Activated CD4-positive, alpha-beta memory T cell treated with anti-CD3 and anti-CD28 coated beads for 36 hours (primary cell): ENCODE measurements at regions not wholly inside any gene's neighbourhood (a gene's known extent, or its start where the extent isn't known, plus 50 kb on each side); places are given as distances from the start of the nearest gene placed in this dataset.

ENCODE experiments used
- CTCF ChIA-PET: fragments of 350-600 bp; sonication (Branson Sonifier 250); formaldehyde crosslinking; loops from one replicate; lab custom pipeline; 2021; ENCODE audit warnings: antibody characterized with exemption, inconsistent platforms; lab: Charles Lee
- POLR2A ChIA-PET: fragments of 350-600 bp; sonication (Branson Sonifier 250); formaldehyde crosslinking; loops from one replicate; lab custom pipeline; 2021; ENCODE audit warnings: antibody characterized with exemption; lab: Charles Lee
- DNase-seq: peaks from one replicate; pipeline ENCODE4 v3.0.0-alpha.2; 2020
- H3K27ac Mint-ChIP-seq: one replicate; pipeline ENCODE4 v1.8.0; 2021; ENCODE audit warnings: mixed read lengths
- H3K27me3 Mint-ChIP-seq: one replicate; pipeline ENCODE4 v1.8.0; 2021; ENCODE audit warnings: mixed read lengths
- H3K36me3 Mint-ChIP-seq: one replicate; pipeline ENCODE4 v1.8.0; 2021; ENCODE audit warnings: mixed read lengths
- H3K4me1 Mint-ChIP-seq: one replicate; pipeline ENCODE4 v1.8.0; 2021; ENCODE audit warnings: low read depth, mixed read lengths
- H3K4me3 Mint-ChIP-seq: one replicate; pipeline ENCODE4 v1.8.0; 2021; ENCODE audit warnings: mild to moderate bottlenecking, mixed read lengths
- H3K9me3 Mint-ChIP-seq: one replicate; pipeline ENCODE4 v1.8.0; 2021; ENCODE audit warnings: mixed read lengths
- intact Hi-C: fragments of 100-400 bp; cut with micrococcal nuclease; formaldehyde crosslinking; loops from one replicate; pipeline ENCODE4 v1.15.1; 2023

DNA sequence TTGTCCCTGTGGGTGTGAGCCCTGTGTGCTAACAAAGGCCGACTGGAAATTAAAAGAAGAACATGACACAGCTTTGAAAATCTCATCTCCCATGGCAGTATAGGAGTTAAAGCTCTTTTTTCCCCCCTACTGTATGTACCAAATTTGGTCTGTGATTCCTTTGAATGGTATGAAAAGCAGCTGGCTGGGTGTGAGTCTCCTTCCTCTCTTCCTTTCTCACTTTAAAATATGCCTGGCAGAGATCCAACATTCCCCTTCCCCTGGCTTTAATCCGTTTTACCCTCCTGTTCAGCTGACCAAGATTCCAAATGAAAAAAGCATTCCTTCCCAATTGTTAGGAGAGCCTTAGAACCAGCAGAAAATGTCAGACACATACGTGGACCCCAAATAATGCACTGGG is 225.0 kb upstream of the CELF2 start:
- ChIA-PET POLR2A (no interaction called here), CTCF (no interaction called here)
- Mint-ChIP-seq H3K36me3 (no peaks in the 10 kb centered on the region), H3K27me3 (peaks cover 13% of the 10 kb centered on the region), H3K9me3 (no peaks in the 10 kb centered on the region), H3K4me3 (no peak overlapping the region), H3K4me1 (no peaks in the 10 kb centered on the region), H3K27ac (no peak overlapping the region)
- intact Hi-C loops, result no loop called here
- no peak for DNase-seq

DNA sequence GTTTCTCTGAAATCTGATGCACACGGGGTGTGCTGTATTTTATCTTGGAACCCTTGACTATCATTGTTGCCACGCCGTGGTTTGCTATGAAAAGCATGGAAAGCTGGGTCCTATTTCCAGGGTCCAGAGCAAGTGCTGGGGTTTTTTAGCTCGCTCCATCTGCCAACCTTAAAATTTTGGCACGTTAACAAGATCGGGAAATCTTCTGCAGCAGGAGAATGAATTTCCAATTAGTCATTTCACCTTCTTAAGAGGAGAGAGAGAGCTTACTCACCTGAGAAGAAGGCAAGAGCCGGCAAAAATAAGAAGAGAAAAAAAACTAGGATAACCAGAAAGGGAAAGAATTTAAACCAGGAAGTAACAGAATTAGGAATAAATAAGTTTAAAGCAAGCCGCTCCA is 223.6 kb upstream of the CELF2 start:
- intact Hi-C loops, result no loop called here
- Mint-ChIP-seq H3K27me3 (peaks cover 16% of the 10 kb centered on the region), H3K36me3 (no peaks in the 10 kb centered on the region), H3K9me3 (no peaks in the 10 kb centered on the region), H3K4me1 (no peaks in the 10 kb centered on the region), H3K4me3 (no peak overlapping the region), H3K27ac (no peak overlapping the region)
- ChIA-PET CTCF (no interaction called here), POLR2A (no interaction called here)
- no peak for DNase-seq

DNA sequence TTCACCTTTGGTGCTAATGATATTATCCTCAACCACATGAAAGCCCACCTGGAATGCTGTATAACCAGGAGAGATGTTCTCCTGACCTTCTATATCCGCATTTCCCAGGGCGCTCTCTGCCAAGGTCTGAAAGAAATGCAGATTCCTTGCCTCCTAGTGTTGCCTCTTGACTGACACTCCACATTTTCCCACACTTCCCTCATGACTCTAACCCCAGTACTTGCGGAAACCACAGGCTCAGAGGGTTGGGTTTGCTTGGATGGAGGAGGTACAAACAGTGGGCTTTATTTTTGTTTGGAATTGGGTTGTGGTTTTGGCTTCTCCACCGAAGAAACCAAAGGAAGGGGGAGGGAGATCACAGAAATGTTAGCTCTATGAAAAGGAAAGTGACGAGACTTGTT is 222.9 kb upstream of the CELF2 start:
- ChIA-PET CTCF (no interaction called here), POLR2A (no interaction called here)
- H3K36me3 Mint-ChIP-seq, result no peaks in the 10 kb centered on the region
- H3K27ac Mint-ChIP-seq, result no peak overlapping the region
- H3K9me3 Mint-ChIP-seq, result no peaks in the 10 kb centered on the region
- no peak for DNase-seq
- intact Hi-C loops, result no loop called here
- H3K4me3 Mint-ChIP-seq, result no peak overlapping the region
- H3K27me3 Mint-ChIP-seq, result peaks cover 16% of the 10 kb centered on the region
- no peaks in the 10 kb centered on the region for H3K4me1 Mint-ChIP-seq

DNA sequence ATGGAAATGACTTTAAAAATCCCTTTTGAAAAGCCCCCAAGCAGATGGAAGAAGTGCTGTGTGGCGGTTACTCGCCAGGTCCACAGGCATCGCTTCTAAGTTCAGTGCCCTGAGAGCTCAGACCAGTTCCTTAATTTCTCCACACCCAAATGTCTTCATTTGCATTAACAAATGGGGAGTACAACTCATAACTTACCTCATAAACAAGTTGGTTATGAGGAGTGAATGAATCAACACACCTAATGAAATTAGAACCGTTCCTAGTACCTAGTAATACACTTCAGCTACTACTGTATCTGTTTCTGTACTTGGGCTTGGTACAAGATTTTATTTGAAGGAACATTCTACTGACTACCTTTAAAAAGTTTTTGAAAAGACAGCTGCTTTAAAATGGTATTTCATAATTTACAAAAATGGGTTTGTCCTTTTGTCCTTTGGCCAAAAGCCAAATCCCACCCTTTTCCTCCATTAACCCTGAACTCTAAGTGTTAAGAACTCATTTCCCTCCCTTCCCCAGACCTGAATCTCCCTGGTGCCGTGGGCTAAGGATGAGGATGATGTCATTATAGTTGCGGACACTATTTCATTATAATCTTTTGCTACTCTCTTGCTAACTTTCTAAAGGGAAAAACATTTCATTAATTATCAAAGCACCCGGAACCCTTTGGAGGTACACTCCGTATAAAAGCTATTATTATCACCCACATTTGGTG is 221.5 kb upstream of the CELF2 start:
- ChIA-PET POLR2A (no interaction called here), CTCF (no interaction called here)
- intact Hi-C loops, result no loop called here
- no peak for DNase-seq
- H3K27me3 Mint-ChIP-seq, result peaks cover 16% of the 10 kb centered on the region
- H3K4me1 Mint-ChIP-seq, result no peaks in the 10 kb centered on the region
- no peaks in the 10 kb centered on the region for H3K36me3 Mint-ChIP-seq
- H3K9me3 Mint-ChIP-seq, result no peaks in the 10 kb centered on the region
- H3K27ac Mint-ChIP-seq, result no peak overlapping the region
- H3K4me3 Mint-ChIP-seq, result no peak overlapping the region

DNA sequence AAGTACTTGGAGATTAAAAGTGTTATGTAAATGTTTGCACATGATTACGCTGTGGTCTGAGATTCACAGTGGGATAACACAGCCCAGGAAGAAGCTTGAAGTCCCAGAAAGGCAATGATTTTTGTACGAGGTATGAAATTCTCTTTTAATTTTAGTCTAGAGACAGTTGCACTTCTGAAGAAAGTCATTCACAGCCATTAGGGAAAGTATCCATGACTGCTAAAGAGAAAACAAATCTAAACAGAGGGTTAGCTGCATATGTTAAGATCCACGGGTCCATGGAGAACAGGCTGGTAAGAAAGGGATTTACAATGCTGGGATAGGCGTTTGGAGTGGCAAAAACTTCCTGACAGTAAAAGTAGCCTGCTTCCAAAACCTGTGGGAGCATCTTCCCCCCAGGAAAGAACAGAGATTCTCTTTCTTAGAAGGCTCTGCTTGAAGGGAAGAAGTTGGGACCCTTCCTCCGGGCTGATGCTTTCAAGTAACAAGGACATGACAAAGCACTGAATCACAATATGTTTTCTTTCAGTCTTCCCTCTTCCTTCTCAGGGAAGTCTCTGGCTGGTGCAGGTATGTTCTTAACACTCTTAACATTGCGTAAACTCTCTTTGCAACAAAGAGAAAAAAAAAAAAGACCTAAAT is 220.8 kb upstream of the CELF2 start:
- intact Hi-C loops, result no loop called here
- POLR2A ChIA-PET, result no interaction called here
- CTCF ChIA-PET, result no interaction called here
- DNase-seq, result no peak
- no peaks in the 10 kb centered on the region for H3K36me3 Mint-ChIP-seq
- H3K4me3 Mint-ChIP-seq, result no peak overlapping the region
- H3K4me1 Mint-ChIP-seq, result no peaks in the 10 kb centered on the region
- no peaks in the 10 kb centered on the region for H3K9me3 Mint-ChIP-seq
- no peak overlapping the region for H3K27ac Mint-ChIP-seq
- H3K27me3 Mint-ChIP-seq, result peaks cover 16% of the 10 kb centered on the region

DNA sequence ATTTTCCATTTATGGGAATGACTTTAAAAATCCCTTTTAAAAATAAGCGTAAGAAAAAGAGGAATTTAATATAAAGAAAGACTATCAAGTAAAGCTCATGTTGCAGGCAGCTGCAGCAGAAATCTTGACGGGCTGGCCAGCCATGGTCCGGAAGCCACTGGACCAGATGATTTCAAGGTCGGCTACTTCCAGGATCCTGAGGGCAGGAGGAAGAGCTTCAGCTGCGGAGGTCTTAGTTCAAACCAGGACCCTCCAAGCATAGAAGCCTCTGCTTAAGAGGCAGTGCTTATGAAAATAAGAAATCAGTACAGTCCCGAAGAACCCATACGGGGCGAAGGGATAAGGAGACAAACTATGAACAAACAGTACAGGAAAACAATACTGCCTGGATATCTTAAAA is 220.2 kb upstream of the CELF2 start:
- Mint-ChIP-seq H3K27ac (no peak overlapping the region), H3K36me3 (no peaks in the 10 kb centered on the region), H3K27me3 (peaks cover 13% of the 10 kb centered on the region), H3K4me3 (no peak overlapping the region), H3K4me1 (no peaks in the 10 kb centered on the region), H3K9me3 (no peaks in the 10 kb centered on the region)
- ChIA-PET CTCF (no interaction called here), POLR2A (no interaction called here)
- no peak for DNase-seq
- intact Hi-C loops, result no loop called here

DNA sequence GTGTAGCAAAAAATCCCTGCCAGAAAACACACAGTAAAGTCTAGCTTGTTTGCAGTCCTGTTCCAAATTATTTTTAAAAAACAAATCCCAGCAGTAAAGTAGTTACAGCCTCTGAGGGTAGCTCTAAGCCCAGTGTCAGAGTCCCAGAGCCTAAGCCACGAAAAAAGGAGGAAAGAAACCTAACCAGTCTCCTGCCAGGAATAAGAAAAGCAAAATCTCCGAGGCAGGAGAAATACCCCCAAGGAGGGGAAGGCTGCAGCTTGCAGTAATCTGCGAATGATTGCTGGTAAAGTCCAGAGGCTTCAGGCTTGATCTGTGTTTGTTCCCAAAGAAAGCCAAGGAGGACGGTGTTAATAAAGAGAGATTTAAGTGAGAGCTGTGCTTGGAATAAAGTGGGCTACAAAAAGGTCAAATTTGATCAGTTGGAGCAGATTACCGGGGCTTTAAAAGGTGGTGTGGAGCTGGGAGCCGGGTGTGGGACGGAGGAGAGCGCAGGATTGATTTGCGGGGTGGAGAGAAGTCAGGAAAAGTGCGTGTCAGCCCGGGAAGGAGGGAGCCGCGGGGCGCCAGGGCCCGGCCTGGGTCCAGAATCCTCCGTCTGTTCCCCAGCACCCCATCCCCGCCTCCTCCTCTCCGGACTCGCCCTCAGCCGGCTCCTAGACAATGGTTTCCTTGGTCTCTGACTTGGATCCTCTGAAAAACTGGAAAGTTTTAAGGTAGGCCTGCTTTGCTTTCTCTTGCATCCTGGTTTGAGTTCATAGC is 219.4 kb upstream of the CELF2 start:
- Mint-ChIP-seq H3K4me3 (no peak overlapping the region), H3K4me1 (no peaks in the 10 kb centered on the region), H3K27ac (no peak overlapping the region), H3K9me3 (no peaks in the 10 kb centered on the region), H3K27me3 (peaks cover 10% of the 10 kb centered on the region), H3K36me3 (no peaks in the 10 kb centered on the region)
- DNase-seq, result no peak
- ChIA-PET CTCF (no interaction called here), POLR2A (interaction anchor here (0.6 kb wide), 1 partner anchor 66 kb away, joined by 3 read pairs; no protein-coding TSS in a partner anchor)
- intact Hi-C loops, result no loop called here

DNA sequence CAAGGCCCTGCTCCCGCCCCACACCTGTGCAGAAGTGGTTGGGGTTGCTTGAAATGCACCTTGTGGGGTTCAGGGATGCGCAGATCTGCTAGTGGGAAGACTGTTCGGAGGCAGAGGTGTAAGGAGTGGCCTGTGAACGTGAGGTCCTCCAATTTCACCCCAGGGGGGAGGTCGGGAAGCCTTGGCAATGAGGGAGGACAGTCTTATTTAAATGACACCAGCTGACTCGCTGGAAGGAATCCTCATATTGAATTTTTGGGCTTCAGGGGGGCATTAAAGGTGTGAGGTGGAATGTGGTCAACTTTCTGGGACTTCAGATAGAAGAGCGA is 218.8 kb upstream of the CELF2 start:
- POLR2A ChIA-PET, result no interaction called here
- DNase-seq, result no peak
- Mint-ChIP-seq H3K9me3 (no peaks in the 10 kb centered on the region), H3K4me3 (no peak overlapping the region), H3K27ac (no peak overlapping the region), H3K4me1 (no peaks in the 10 kb centered on the region), H3K36me3 (no peaks in the 10 kb centered on the region), H3K27me3 (peaks cover 10% of the 10 kb centered on the region)
- CTCF ChIA-PET, result no interaction called here
- intact Hi-C loops, result no loop called here

DNA sequence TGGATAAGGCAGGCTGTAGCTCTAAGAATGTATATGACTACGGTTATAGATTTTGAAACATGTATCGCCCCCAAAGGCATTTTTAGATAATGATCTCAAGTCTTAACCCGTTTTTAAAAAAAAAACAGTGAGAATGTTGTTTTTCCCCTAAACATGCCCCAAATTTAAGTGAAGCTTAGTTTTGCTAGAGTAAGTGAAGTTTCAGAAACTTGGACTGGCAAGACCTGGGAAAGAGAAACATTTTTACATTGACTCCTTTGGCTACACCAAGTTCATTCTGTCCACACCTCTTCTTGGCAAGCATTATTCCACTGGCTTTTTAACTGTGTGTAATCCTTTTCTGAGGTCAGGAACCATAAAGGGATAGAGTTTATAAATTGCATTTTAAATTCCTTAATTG is 216.7 kb upstream of the CELF2 start:
- Mint-ChIP-seq H3K27me3 (peaks cover 9% of the 10 kb centered on the region), H3K9me3 (no peaks in the 10 kb centered on the region), H3K27ac (no peak overlapping the region), H3K36me3 (no peaks in the 10 kb centered on the region), H3K4me1 (no peaks in the 10 kb centered on the region), H3K4me3 (no peak overlapping the region)
- ChIA-PET CTCF (no interaction called here), POLR2A (no interaction called here)
- intact Hi-C loops, result no loop called here
- DNase-seq, result no peak

DNA sequence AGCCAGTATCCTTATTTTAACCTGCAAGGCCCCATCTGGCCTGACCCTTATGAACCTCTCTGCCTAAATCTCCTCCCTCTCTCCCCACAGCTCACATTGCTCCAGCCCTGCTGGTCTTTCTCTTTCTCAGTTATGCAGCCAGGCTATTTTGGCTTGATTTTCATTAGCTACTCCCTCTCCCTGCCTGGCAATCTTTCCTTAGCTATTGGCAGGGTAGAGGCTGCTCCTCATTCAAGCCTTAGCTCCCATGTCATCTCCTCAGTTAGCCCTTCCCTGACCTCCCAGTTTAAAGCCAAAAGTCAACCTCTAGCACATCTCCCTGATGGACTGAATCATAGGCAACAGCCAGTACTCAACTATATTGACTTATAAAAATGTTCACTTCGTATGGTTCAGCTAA is 214.4 kb upstream of the CELF2 start:
- Mint-ChIP-seq H3K36me3 (no peaks in the 10 kb centered on the region), H3K4me1 (no peaks in the 10 kb centered on the region), H3K4me3 (no peak overlapping the region), H3K27me3 (peaks cover 3% of the 10 kb centered on the region), H3K27ac (no peak overlapping the region), H3K9me3 (no peaks in the 10 kb centered on the region)
- intact Hi-C loops, result no loop called here
- no peak for DNase-seq
- ChIA-PET CTCF (no interaction called here), POLR2A (no interaction called here)

DNA sequence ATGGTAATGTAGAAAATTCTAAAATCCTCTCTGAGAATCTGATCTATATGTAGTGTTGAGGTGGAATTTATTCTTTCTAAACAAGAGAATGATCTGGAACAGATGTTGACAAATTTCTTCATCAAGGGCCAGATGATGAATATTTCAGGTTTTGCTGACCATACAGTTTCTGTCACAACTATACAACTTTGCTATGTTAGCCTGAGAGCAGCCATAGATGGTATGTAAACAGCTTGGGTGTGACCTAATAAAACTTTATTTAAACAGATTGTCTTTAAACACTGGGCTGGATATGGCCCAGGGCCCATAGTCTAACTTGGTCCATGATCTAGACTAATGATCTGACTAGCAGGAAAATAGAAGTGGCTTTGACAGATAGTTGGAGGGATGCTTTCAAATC is 213.6 kb upstream of the CELF2 start:
- H3K4me3 Mint-ChIP-seq, result no peak overlapping the region
- ChIA-PET CTCF (no interaction called here), POLR2A (no interaction called here)
- H3K27ac Mint-ChIP-seq, result no peak overlapping the region
- H3K36me3 Mint-ChIP-seq, result no peaks in the 10 kb centered on the region
- H3K27me3 Mint-ChIP-seq, result peaks cover 1% of the 10 kb centered on the region
- no peaks in the 10 kb centered on the region for H3K9me3 Mint-ChIP-seq
- DNase-seq, result no peak
- H3K4me1 Mint-ChIP-seq, result no peaks in the 10 kb centered on the region
- intact Hi-C loops, result no loop called here

DNA sequence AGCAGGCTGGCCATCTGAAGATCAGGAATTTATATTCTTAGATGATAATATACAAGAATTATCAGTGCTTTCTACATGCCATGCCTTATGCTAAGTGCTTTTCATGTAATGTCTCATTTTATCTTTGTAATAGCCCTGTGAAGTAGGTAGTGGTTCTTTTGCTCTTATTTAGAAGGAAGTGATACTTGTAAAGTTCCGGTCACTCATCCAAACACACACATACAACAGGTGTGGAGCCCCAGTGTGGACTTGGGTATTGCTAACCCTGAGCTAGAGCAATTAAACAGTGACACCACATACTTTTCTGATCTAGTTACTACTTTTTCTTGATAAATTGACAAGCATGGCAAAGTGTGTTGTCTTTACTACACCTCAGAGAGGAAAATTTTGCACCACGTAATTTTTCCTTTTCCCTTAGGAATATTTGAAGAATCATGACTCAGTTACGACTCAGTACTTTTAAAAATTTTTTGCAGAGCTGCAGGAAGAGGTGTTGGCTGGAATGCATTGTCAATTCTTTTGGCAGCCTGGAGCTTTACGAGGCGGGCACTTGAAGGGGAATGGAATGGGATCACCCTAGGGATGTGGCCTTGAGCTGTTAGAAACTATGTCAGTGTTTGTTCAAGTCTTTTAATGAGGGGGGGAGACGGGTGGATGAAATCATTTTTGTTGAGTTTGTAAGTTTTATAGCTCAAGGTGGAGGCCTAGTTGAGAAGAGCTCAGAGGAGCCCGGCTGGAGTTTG is 212.5 kb upstream of the CELF2 start:
- H3K4me3 Mint-ChIP-seq, result no peak overlapping the region
- intact Hi-C loops, result no loop called here
- peaks cover 1% of the 10 kb centered on the region for H3K27me3 Mint-ChIP-seq
- H3K9me3 Mint-ChIP-seq, result no peaks in the 10 kb centered on the region
- H3K36me3 Mint-ChIP-seq, result no peaks in the 10 kb centered on the region
- ChIA-PET CTCF (no interaction called here), POLR2A (no interaction called here)
- no peak overlapping the region for H3K27ac Mint-ChIP-seq
- DNase-seq, result no peak
- no peaks in the 10 kb centered on the region for H3K4me1 Mint-ChIP-seq
